ENCODE measurements at regions not wholly inside any gene's neighbourhood (a gene's known extent, or its start where the extent isn't known, plus 50 kb on each side); places are given as distances from the start of the nearest gene placed in this dataset.

- Histone ChIP-seq H3K27ac (no peak overlapping the region), H3K27me3 (replicated peaks; ENCODE audit: insufficient read depth) (no peaks in the 10 kb centered on the region), H3K36me3 (no peaks in the 10 kb centered on the region), H3K9me3 (no peaks in the 10 kb centered on the region), H3K4me3 (no peak overlapping the region), H3K4me1 (ENCODE audit: control insufficient read depth in 1 of 2, low read depth in 2 of 2) (no peaks in the 10 kb centered on the region)
- no peak for DNase-seq (ENCODE audit: low spot score)
- TF ChIP-seq CTCF (IDR thresholded peaks at IDR 0.05) = no peak
- no peak for ATAC-seq (ENCODE audit: insufficient number of reproducible peaks, low FRiP score, low read depth)
Observed at GRCh38 chr2:5083402-5083801, 608.8 kb upstream of the SOX11 start.

GRCh38 chr2:5089409-5089808 is 602.8 kb upstream of the SOX11 start:
- ATAC-seq (ENCODE audit: insufficient number of reproducible peaks, low FRiP score, low read depth) (no peak), DNase-seq (ENCODE audit: low spot score) (no peak)
- Histone ChIP-seq H3K27ac (no peak overlapping the region), H3K4me1 (ENCODE audit: control insufficient read depth in 1 of 2, low read depth in 2 of 2) (no peaks in the 10 kb centered on the region), H3K4me3 (no peak overlapping the region), H3K9me3 (no peaks in the 10 kb centered on the region), H3K27me3 (replicated peaks; ENCODE audit: insufficient read depth) (no peaks in the 10 kb centered on the region), H3K36me3 (no peaks in the 10 kb centered on the region)
- TF ChIP-seq CTCF (IDR thresholded peaks at IDR 0.05) = no peak

DNA sequence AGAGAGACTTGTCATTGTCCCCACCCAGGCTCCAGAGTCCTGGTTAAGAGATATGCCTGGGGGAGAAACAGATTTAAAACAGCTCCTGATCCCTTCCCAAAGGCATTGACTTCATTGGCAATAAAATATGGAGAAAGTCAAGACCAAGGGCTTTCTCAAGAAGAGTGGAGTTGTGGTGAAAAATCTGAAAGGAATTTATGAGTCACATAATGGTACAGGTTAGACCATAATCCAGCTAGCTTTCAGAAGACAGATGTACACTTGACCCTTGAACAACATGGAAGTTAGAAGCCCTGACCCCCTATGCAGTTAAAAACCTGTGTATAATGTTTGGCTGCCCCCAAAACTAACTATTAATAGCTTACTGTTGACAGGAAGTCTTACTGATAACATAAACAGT is 599.1 kb upstream of the SOX11 start:
- no peak for DNase-seq (ENCODE audit: low spot score)
- no peak for ATAC-seq (ENCODE audit: insufficient number of reproducible peaks, low FRiP score, low read depth)
- H3K4me1 ChIP-seq (ENCODE audit: control insufficient read depth in 1 of 2, low read depth in 2 of 2) = no peaks in the 10 kb centered on the region
- no peaks in the 10 kb centered on the region for H3K36me3 ChIP-seq
- no peak for TF ChIP-seq CTCF (IDR thresholded peaks at IDR 0.05)
- no peaks in the 10 kb centered on the region for H3K9me3 ChIP-seq
- no peaks in the 10 kb centered on the region for H3K27me3 ChIP-seq (replicated peaks; ENCODE audit: insufficient read depth)
- H3K27ac ChIP-seq = no peak overlapping the region
- H3K4me3 ChIP-seq = no peak overlapping the region

- ATAC-seq (ENCODE audit: insufficient number of reproducible peaks, low FRiP score, low read depth) = no peak
- Histone ChIP-seq H3K9me3 (no peaks in the 10 kb centered on the region), H3K4me1 (ENCODE audit: control insufficient read depth in 1 of 2, low read depth in 2 of 2) (no peaks in the 10 kb centered on the region), H3K27ac (no peak overlapping the region), H3K36me3 (no peaks in the 10 kb centered on the region), H3K27me3 (replicated peaks; ENCODE audit: insufficient read depth) (no peaks in the 10 kb centered on the region), H3K4me3 (no peak overlapping the region)
- no peak for TF ChIP-seq CTCF (IDR thresholded peaks at IDR 0.05)
- DNase-seq (ENCODE audit: low spot score) = no peak
Observed at GRCh38 chr2:5093518-5093917, 598.7 kb upstream of the SOX11 start.

DNA sequence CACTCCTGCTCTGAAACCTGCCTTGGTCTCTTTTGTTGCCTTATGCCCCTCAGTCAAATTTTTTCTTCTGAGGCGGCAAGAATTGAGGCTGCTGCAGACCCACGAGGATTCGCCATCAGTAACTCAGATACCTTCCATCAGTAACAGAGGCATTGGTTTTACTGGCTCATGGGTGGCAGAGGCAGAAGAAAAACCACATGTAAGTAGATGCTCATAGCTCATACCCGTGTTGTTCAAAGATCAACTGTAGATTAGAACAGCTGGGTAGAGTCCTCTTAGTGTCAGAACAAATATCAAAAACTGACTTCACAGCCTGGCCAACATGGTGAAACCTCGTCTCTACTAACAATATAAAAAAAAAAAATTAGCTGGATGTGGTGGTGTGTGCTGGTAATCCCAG is 598.0 kb upstream of the SOX11 start:
- ATAC-seq (ENCODE audit: insufficient number of reproducible peaks, low FRiP score, low read depth) = no peak
- Histone ChIP-seq H3K27ac (no peak overlapping the region), H3K36me3 (no peaks in the 10 kb centered on the region), H3K4me1 (ENCODE audit: control insufficient read depth in 1 of 2, low read depth in 2 of 2) (no peaks in the 10 kb centered on the region), H3K4me3 (no peak overlapping the region), H3K9me3 (no peaks in the 10 kb centered on the region), H3K27me3 (replicated peaks; ENCODE audit: insufficient read depth) (no peaks in the 10 kb centered on the region)
- no peak for DNase-seq (ENCODE audit: low spot score)
- no peak for TF ChIP-seq CTCF (IDR thresholded peaks at IDR 0.05)

All from thoracic aorta (tissue), 2 donors.